GM19324 (cell line): ENCODE measurements at regions not wholly inside any gene's neighbourhood (a gene's known extent, or its start where the extent isn't known, plus 50 kb on each side); places are given as distances from the start of the nearest gene placed in this dataset.
"Not testable (repeated sequence)": the region's sequence is repeated elsewhere in the genome, so short reads cannot be mapped to it uniquely, and the experiment has no call there.

Source experiments
- ATAC-seq: cut with Tn5 transposase; IDR thresholded peaks from one replicate; pipeline ENCODE4 v1.9.1; 2021; ENCODE audit warnings: mild to moderate bottlenecking, moderate library complexity; ENCODE audit not compliant: unreplicated experiment, low FRiP score

DNA sequence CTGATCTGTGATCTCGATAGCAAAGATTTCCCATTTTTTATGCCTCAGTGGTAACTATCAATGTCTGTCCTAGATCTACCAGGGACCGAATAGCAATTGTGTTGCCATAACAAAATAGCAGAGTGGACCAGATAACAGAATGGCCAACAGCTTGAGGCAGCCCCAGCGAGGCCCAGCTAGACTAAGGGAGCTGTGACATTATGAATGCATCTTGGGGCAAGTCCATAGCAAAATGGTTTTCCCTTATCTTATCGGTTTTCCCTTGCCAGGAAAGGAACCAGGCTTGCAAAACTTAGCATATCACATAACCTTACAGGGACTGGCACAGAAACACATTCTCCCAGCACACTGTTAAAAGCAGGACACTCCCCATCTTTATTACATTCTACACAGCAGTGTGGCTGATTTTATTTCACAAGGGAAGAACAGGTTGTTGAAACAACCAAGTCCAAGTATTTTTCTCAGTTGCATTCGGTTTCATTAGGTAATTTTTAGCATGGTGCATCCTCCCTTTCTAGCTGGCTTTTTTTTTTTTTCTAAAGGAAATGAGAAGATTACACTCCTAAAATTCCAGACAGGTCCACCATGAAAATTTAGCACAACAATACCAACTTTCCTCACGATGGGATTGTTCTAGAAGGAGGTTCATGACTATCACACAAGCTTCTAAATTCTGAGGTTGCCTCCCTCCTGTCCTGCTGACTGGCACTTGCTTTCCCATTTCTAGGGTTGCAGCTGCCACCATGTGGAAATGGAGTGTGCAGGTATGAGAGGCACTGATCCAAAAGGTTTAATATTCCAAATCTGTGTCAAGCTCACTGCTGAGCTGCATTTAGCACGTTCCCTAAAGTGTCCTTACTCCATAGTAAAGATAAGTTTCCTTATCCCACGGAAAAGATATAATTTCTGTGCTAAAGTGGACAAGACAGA is 97.0 kb upstream of the SLC35G4 start:
- ATAC-seq, result no peak

DNA sequence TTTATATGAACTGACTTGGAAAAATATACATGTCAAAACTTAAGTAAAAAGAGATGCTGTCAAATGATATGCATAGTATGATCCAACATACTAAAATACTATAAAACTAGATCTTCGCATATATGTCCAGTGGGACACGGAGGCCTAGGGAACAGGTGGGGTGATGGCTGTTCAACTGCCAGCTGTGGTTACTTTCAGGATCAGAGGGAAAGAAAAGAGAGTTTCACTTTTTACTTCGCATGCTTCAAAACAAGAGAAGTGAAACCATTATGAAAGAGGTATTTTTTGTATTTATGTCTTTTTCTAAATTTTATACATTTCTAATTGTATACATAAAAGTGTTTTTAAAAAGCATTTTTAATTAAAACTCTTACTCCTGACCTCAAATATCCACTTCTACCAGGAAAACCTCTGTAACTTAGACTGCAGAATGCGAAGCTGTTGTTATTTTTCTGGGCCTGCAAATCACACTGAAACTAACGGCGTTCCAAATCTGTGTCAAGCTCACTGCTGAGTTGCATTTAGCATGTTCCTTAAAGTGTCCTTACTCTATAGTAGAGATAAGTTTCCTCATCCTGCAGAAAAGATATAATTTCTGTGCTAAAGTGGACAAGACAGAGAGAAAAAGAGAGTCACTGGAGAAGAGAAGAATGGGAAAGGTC is 97.8 kb upstream of the SLC35G4 start:
- peak; percentile 83 for ATAC-seq

DNA sequence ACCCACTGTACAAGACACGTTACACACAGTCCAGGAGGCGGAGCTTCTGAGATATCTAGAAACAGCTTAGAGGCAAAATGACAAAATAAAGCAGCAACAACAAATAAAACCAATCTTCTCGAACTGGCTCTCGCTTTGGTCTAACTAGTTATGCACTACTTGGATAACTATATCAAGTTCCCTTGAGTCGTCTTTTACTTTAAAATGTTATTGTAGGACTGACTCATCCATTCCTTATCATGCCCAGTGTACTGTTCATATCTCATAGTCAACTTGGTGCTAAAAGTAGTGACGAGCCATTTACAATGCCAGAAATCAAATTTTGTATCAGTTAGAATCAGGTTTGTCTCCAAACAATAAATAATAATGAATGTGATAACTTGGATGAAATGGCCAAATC is 102.5 kb upstream of the SLC35G4 start:
- no peak for ATAC-seq

DNA sequence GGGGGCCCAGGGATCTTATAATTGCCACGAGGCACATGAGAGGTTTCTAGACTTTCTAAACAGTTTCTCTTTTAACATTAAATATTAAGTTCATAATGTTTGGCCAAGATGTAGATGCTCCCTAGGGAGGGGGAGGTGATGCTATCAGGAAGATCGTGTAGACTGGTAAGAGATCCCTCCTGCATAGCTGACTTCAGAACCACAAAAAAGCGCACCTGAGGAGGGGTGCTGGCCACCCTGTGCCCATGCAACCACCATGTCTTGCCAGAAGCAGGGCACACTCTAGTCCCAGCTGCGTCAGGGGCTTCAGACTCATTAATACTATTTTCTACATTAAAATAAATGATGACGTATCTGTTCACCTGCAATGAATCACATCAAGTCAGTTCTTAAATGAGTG is 103.4 kb upstream of the SLC35G4 start:
- ATAC-seq, result no peak

DNA sequence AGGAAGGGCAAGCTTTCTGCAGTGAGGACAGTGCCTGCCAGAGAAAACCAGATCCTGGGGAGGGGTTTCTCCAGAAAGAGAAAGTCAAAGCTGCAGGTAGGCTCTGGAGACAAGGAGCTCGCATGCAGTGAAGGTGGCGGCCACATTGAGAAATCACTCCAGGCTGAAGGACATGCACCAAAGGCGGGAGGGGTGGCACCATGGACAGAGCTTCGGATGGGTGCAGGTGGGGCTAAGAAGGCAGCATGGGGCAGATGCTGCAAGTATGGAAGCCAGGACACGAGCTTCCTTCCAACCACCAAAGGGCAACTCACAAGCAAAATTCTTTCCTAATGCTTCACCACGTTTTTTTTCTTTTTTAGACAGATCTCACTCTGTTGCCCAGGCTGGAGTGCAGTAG is 104.4 kb upstream of the SLC35G4 start:
- ATAC-seq, result no peak

DNA sequence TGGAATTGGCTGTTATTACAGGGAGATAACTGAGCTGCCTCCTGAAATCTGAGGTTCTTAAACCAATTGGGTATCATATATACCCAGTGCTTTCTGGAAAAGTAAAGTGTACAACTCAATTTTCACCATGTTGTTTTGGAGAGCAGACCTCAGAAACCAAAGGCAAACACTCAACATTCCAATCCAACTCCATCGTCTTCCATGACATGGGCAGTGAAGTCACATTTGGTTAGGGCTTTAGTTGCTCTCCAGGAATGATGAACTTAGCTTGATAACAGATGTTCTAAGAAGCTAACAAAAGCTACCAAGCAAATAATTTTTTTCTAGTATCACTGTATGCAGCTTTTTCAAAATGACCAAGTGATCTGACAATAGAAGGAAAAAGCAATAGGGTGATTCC is 107.0 kb upstream of the SLC35G4 start:
- ATAC-seq, result no peak

DNA sequence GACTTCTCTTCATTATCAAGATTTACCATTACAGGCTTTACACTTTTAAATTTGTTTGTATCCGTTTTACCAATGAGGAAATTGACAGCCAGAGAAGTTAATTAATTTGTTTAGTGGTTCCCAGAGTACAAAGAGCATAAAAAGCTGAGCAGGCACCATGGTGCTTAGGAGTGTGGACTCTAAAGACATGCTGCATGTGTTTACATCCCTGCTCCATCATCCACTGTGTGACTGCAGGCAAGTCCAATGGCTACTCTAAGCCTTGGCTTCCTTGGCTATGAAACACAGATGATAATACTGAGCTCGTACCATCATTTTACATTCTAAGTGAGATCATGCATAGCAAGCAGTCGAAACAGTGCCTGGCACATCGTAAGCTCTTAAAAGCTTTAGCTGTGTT is 108.0 kb upstream of the SLC35G4 start:
- ATAC-seq, result no peak

DNA sequence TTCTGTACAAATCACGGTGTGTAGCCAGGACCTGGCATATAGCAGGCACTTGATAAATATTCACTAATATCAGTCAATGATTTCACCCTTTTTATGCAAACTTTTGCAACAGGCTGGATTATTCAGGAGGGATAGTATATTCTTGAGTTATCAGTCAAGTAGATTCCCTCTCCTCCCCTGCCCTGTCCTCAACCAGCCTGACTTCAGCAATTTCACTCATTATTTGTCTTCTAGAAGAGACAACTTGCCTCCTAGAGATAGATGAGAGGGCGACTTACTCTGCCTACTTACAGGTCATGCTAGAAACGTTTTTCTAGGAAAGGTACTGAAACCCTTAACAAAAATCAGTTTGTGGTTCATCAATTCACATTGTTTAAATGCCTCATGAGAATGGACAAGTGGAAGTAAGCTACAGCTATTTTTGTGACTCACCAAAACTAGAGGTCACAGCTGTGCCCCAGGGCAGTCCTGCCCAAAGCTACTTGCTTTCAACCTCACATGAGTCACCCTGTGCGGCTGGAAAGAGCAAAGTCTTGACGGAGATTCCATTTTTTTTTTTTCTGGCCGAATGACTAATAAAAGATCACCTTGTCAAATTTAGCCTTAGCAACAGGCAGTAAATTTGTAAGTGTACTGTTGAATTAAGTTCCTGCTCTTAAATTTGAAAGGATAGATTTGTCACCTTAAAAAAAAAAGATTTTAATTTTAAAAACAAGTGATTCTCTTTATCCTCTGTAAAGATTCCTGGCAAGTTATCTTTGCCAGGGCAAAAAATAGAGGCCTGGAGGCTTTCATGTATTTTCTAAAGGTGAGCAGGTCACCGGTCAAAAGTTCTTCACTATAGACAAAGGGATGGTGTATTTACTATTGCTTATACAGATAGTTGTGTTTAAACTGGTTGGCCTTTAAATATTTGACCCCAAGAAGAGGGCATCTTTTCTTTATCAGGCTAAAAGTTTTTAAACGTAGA is 109.0 kb upstream of the SLC35G4 start:
- ATAC-seq, result peak; percentile 75

DNA sequence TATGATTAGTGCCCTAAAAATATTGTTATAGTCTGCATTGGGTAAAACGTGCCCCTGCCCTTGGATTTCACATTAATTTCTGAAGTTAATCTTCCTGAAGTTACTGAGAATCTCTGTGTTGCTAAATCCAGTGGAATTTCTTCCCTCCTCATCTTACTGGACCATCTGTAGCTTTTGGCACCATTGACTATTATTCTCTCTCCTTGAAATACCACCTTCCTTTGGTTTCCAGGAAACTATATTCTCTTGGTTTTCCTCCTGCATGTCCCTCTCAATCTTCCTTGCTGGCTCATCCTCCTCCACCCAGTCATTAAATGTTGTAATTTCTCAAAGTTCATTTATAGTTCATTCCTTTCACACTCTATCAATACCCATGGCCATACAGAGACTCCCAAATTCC is 110.6 kb upstream of the SLC35G4 start:
- no peak for ATAC-seq

DNA sequence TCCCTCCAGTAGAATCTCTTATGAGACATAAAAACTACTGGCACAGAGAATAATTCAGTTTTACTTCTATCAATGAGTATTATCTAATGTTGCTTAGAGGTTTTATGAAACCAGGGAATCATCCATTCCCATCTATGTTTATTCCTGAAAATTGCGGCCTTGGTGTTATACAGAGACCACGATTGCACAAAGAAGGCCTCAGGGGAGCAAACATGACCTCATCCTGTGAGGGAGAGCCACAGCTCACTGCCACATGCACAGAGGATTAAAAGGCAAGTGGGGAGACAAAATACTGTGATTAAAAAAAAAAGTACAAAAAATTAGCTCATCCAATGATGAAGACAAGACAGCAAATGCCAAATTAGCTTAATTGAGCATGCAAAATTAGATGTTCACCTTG is 111.8 kb upstream of the SLC35G4 start:
- ATAC-seq, result no peak

DNA sequence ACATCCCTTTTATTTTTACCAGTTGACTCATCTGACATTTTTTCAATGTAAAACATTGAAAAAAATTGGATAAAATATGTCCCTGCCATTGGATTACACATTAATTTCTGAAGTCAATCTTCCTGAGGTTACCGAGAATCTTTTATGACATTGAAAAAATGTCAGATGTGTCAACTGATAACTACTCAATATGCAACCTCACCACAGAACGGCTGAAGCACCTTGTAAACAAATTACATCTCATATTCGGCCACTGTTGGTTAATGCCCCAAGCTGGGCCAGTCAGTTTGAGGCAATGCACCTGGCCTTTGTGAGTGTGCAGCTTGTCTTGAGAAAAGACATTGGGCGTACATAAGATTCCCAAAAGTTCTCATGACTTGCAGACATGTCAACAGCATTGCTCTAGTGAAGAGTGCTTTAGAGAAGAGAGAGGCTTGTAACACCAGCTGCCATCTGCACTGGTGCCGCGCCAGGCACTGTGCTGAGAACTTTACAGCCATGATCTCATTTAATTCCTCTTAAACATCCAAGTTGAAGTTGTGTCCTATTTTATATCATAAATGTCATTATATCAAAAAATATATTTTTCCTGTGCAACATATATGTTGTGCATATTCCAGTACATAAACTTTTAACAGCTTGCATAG is 112.7 kb upstream of the SLC35G4 start:
- ATAC-seq, result no peak

DNA sequence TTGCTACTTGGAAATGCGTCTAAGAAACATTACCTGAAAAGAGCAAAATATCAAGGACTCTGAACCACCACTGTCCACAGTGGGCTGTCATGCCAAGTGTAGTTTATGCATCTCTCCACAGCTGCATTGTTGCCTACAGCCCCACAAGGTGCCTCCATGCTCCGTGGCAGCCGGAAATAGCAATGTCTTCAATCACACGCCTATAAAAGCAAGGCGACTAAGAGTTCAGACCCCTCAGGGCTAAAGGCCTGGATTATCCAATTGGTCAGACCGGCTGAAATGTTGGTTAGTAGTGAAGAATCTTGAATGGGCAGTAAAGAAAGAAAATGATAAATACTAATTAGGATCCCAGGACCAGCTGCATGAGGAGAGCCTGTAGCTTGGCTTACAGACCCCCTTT is 114.0 kb upstream of the SLC35G4 start:
- ATAC-seq, result no peak

DNA sequence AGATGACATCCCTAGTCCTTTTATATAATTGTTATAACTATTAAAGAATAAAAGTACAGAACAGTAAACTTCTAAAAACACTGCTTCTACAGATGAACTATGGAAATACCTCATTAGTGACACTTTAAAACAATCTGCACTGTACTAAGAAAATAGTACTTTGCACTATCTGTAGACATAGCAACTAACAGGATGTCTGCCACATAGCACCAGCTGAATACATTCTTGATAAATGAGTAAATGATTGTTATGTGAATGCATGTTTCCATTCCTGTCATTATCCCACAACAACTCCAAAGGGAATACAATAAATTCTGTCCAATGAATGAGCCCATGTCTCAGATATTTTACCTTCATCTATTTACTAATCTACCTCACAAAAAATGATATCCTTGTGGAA is 115.3 kb upstream of the SLC35G4 start:
- ATAC-seq, result no peak

DNA sequence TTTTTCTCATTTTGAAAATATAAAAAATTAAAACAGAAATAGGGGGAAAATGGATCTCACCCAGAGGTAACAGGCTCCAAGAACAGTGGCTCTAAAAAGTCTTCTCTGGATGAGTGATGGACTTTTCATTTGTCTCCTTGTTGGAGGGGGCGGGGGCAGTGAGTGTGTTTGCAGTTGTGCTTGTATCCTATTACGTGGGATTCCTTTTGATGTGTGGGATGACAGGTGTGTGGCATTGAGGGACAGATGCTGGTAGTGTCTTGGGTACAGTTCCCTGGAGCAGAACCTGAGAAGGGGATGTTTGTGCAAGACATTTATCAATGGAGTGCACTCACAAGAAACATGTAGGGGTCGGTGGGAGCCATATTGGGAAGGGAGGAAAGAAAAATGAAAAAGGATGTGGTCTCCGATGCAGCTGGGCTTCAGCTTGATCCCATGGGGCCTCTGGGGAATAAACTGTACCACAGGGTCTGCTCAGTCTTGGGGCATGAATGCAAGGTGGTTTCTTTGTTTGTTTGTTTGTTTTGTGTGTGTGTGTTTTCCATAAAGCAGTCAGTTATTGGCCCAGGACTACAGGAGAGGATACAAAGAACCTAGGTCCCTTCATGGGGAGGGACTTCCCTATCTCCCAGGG is 120.0 kb upstream of the SLC35G4 start:
- ATAC-seq, result no peak

DNA sequence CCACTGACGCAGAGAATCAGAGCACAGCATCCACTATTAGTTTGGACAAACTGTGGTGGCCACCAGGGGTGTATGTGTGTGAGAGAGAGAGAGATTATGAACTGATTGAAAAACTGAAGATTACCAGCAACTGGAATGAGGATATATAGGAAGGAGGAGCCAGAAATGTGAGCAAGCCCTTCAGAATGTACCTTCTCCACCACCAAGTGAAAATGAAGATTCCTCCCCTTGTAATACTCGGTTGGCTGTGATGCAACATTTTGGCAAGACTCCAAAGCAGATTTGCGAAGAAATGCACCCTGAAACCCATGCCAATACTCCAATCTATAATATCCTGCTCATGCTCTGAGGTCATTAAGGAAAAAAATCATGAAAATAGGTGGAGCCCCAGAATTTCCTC is 121.2 kb upstream of the SLC35G4 start:
- ATAC-seq, result no peak

DNA sequence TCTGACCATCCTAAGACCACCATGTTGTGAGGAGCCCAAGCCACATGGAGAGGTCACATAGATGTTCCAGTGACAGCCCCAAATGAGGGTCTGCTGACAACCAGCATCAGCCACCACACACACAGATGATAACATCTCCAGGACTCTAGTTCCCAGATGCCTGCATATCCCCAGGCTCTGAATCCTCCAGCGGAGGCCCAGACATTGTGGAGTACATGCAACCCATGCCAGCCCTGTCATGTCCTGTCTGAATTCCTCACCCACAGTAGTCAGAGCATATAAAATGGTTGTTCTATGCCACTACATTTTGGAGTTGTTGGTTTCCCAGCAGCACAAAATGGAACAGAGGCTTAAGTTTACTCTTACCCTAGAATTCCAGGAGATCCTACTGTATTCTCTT is 122.0 kb upstream of the SLC35G4 start:
- no peak for ATAC-seq

DNA sequence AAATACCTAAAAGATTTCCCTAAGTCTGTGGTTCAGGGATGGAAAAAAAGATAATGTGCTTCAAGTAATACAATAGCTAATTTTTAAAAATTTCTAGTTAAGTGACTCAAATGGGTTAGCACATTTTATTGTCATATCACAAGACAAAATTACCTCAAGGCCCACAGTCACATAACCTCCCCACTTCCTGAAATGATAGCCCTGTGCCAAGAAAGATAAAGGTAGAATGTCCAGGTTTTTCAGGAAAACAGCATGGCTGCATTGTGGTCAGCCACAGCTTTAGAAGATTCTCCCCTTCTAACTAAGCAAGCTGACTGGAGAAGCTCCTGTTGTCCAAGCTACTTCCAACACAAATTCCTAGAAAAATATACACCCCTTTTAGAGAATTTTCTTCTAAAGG is 127.1 kb upstream of the SLC35G4 start:
- no peak for ATAC-seq

DNA sequence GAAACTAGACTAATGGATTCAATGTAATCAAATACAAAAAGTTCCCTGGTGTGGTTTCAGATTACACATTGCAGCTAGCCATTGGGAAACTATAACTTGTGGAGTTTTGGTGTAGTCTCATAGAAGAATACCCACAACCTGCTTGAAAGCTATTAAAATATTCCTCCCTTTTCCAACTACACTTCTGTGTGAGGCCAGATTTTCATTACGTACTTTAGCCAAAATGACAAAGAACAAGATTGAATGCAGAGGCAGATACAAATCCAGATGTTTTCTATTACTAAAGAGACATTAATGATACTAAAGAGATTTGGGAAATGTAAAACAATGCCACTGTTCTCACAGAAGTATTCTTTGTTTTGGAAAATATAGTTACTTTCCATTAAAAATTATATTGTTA is 128.7 kb upstream of the SLC35G4 start:
- no peak for ATAC-seq

DNA sequence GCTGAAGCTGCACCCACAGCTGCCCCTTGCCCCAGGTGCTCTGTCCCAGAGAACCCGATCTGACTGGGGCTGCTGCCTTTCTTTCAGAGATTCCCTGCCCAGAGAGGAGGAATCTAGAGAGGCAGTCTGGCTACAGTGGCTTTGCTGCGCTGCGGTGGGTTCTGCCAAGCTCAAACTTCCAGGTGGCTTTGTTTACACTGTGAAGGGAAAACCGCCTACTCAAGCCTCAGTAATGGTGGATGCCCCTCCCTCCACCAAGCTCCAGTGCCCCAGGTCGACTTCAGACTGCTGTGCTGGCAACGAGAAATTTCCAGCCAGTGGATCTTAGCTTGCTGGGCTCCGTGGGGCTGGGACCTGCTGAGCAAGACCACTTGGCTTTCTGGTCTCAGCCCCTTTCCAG is 130.4 kb upstream of the SLC35G4 start:
- ATAC-seq, result not testable (repeated sequence)

DNA sequence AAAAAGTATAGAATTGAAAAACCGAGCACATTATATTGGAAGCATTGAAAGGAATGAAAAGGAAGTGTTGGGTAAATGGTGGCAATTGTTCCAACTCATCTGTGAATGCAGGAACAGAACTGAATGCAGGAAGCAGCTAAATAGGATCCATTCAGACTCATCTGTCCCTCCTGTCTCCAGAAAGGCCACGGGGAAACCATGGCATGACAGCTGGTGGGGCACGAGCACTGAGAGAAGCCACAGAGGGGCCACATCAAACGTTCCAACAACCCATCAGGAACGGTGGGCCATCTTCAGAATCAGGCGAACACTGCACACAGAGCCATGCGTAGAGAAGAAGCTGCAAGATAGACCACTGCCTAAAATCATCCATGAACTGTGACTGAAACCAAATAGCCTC is 138.5 kb upstream of the SLC35G4 start:
- no peak for ATAC-seq
